SJCRH30 (cell line): ENCODE measurements at regions not wholly inside any gene's neighbourhood (a gene's known extent, or its start where the extent isn't known, plus 50 kb on each side); places are given as distances from the start of the nearest gene placed in this dataset.

Experiments used
- DNase-seq, 2 experiments: peaks; one replicate each; pipeline ENCODE4 v3.0.0-alpha.2; 2015 to 2020
- H3K27ac ChIP-seq: fragments of 250-450 bp; sonication (Bioruptor Pico); 2 replicates; pipeline ENCODE4 v1.5.1; 2020; ENCODE audit warnings: mild to moderate bottlenecking, moderate library complexity
- H3K27me3 ChIP-seq: fragments of 250-450 bp; sonication (Bioruptor Pico); 2 replicates; pipeline ENCODE4 v1.5.1; 2020; ENCODE audit warnings: mild to moderate bottlenecking, moderate library complexity
- H3K36me3 ChIP-seq: fragments of 250-450 bp; sonication (Bioruptor Pico); 2 replicates; pipeline ENCODE4 v1.5.1; 2020; ENCODE audit warnings: mild to moderate bottlenecking, moderate library complexity
- H3K4me1 ChIP-seq: fragments of 250-450 bp; sonication (Bioruptor Pico); 2 replicates; pipeline ENCODE4 v1.5.1; 2020; ENCODE audit warnings: mild to moderate bottlenecking, moderate library complexity
- H3K4me3 ChIP-seq: fragments of 250-450 bp; sonication (Bioruptor Pico); 2 replicates; pipeline ENCODE4 v1.5.1; 2020; ENCODE audit warnings: mild to moderate bottlenecking, moderate library complexity
- H3K9me3 ChIP-seq: fragments of 250-450 bp; sonication (Bioruptor Pico); replicated peaks from 2 replicates; pipeline ENCODE4 v1.5.1; 2020; ENCODE audit warnings: mild to moderate bottlenecking, moderate library complexity

- H3K4me1 ChIP-seq: no peaks in the 10 kb centered on the region
- H3K27me3 ChIP-seq: no peaks in the 10 kb centered on the region
- no peak overlapping the region for H3K4me3 ChIP-seq
- DNase-seq: no peak
- no peaks in the 10 kb centered on the region for H3K36me3 ChIP-seq
- no peak overlapping the region for H3K27ac ChIP-seq
- no peaks in the 10 kb centered on the region for H3K9me3 ChIP-seq
Measured at GRCh38 chr10:130904676-130905075, 406.8 kb downstream of the TCERG1L start.

DNA sequence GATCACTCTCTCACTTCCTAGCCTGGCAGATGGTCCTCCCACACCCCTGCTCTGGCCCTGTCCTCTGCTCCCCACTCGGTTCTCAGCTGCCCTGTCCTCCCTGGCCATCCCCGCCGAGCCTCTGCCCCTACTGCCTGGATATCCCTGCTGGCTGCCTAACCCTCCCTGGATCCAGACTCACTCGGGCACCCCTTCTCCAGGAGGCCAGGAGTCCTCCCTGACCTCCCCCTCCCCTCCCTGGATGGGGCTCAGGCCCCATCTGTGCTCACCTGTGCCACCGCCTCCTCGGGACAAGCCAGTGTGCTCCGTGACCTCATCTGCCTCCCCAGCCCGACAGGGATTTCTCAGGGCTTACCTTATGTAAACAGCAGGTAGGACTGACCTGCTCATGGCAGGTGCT lies 406.1 kb downstream of the TCERG1L start:
- Histone ChIP-seq H3K4me3 (no peak overlapping the region), H3K4me1 (no peaks in the 10 kb centered on the region), H3K27ac (no peak overlapping the region), H3K27me3 (no peaks in the 10 kb centered on the region), H3K9me3 (no peaks in the 10 kb centered on the region), H3K36me3 (no peaks in the 10 kb centered on the region)
- no peak for DNase-seq

DNA sequence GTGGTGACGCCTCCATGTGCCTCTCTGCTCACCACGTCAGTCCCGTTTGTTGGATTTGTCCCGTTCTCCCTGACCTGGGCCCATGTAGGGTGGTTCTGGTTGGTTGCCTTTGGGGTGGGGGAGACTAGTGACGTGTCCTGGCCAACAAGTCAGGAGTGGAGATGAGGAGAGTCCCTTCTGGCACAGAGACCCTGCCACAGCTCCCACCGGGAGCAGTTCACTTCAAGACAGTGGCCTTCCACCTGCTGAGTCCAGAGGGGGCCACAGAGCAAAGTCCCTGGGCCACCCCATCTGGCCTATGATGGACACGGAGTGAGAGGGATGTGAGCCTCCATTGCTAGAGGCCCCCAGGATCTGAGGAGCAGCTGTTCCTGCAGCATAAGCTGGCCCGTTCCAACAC lies 405.6 kb downstream of the TCERG1L start:
- no peak overlapping the region for H3K4me3 ChIP-seq
- no peak for DNase-seq
- H3K9me3 ChIP-seq: no peaks in the 10 kb centered on the region

DNA sequence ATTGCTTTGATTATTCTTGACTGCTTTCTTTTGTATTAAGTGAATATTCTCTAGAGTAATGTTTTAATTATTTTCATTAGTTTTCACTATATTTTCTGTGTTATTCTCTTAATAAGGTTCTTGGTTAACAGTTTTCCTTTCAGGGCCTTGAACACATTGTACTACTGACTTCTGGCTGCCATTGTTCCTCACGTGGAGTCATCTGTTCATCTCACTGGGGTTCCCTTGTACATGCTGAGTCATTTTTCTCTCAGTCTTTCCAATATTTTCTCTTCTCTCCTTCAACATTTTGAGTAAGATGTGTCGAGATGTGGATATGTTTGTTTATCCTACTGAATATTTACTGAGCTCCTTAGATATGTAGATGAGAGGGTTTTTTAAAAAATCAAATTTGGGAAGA lies 400.7 kb downstream of the TCERG1L start:
- Histone ChIP-seq H3K27me3 (no peaks in the 10 kb centered on the region), H3K9me3 (no peaks in the 10 kb centered on the region), H3K36me3 (no peaks in the 10 kb centered on the region), H3K27ac (no peak overlapping the region), H3K4me1 (no peaks in the 10 kb centered on the region), H3K4me3 (no peak overlapping the region)
- no peak for DNase-seq

More for the DNA sequence above, 405.6 kb downstream of the TCERG1L start:
- Histone ChIP-seq H3K27ac (no peak overlapping the region), H3K4me1 (no peaks in the 10 kb centered on the region), H3K27me3 (no peaks in the 10 kb centered on the region), H3K36me3 (no peaks in the 10 kb centered on the region)

GRCh38 chr10:130913844-130914243 lies 397.7 kb downstream of the TCERG1L start:
- Histone ChIP-seq H3K27ac (no peak overlapping the region), H3K9me3 (no peaks in the 10 kb centered on the region), H3K36me3 (no peaks in the 10 kb centered on the region), H3K4me3 (no peak overlapping the region), H3K4me1 (no peaks in the 10 kb centered on the region), H3K27me3 (no peaks in the 10 kb centered on the region)
- DNase-seq: no peak

- H3K27ac ChIP-seq: no peak overlapping the region
- DNase-seq: no peak
- H3K27me3 ChIP-seq: no peaks in the 10 kb centered on the region
- H3K36me3 ChIP-seq: no peaks in the 10 kb centered on the region
- no peak overlapping the region for H3K4me3 ChIP-seq
- H3K4me1 ChIP-seq: no peaks in the 10 kb centered on the region
- H3K9me3 ChIP-seq: no peaks in the 10 kb centered on the region
Measured at GRCh38 chr10:130914367-130914766, 397.2 kb downstream of the TCERG1L start.

GRCh38 chr10:130915065-130915464 lies 396.5 kb downstream of the TCERG1L start:
- no peak overlapping the region for H3K27ac ChIP-seq
- H3K36me3 ChIP-seq: no peaks in the 10 kb centered on the region
- H3K27me3 ChIP-seq: no peaks in the 10 kb centered on the region
- H3K9me3 ChIP-seq: no peaks in the 10 kb centered on the region
- no peak for DNase-seq
- no peak overlapping the region for H3K4me3 ChIP-seq
- H3K4me1 ChIP-seq: no peaks in the 10 kb centered on the region

- no peak for DNase-seq
- H3K27ac ChIP-seq: no peak overlapping the region
- no peaks in the 10 kb centered on the region for H3K36me3 ChIP-seq
- H3K27me3 ChIP-seq: no peaks in the 10 kb centered on the region
- no peaks in the 10 kb centered on the region for H3K4me1 ChIP-seq
- H3K4me3 ChIP-seq: no peak overlapping the region
- no peaks in the 10 kb centered on the region for H3K9me3 ChIP-seq
Measured at GRCh38 chr10:130921461-130921860, 390.1 kb downstream of the TCERG1L start.

DNA sequence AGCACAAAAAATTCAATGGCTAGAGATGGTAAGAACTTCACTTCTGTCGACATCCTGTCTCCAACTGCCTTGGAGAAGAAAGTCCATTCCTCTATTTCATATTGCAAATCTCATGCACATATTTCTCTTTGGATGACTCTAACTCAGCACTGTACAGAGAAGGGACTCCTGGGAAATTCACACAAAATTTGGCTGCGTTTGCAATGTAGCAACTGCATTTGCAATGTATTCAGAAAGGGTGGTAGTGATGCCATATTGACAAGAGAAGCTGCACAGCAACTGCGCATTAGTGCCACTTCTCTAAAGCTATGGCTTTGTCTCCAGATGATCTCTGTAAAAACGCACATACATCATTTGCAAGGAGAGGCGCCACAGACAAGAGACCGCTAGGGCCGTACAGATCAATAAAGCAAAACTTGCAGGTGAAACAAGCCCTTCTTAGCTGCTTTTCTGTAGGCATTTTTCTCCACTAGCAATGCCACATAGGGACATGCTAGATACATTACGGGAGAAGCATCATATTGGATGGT lies 389.5 kb downstream of the TCERG1L start:
- Histone ChIP-seq H3K4me1 (no peaks in the 10 kb centered on the region), H3K27me3 (no peaks in the 10 kb centered on the region), H3K36me3 (no peaks in the 10 kb centered on the region), H3K4me3 (no peak overlapping the region), H3K27ac (no peak overlapping the region), H3K9me3 (no peaks in the 10 kb centered on the region)
- no peak for DNase-seq

GRCh38 chr10:130923596-130923995 lies 387.9 kb downstream of the TCERG1L start:
- no peaks in the 10 kb centered on the region for H3K9me3 ChIP-seq

DNA sequence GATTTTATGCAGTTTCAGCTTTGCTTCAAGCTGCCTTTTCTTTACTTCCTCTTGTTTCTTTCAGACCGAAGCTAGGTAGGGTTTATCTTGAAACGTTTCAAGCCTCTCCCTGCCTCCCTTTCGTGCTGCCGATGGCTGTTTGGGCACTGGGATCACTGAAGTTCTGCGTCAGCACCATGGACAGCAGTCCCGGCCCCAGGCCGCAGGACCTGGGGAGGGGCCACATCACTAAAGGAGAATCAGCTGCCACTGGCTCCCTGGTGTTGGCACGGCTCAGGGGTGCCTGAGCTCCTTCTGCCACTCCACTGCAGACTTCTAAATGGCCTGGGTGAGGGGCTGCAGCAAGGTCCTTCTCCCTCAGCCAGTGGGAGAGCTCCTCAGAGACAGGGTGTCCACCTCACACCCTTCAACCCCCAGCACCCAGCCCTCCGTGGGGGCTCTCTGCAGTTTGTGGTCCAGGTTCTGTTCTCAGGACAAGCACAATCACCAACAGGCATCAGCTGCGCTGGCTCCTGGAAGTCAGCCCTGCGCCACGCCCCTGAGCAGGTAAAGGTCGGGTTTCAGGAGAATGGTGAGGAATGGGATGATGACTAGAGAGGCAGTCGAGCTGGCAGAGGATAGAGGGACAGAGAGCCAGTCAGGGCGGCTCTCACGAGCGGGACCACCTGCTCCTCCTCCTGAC lies 387.2 kb downstream of the TCERG1L start:
- no peaks in the 10 kb centered on the region for H3K36me3 ChIP-seq
- no peaks in the 10 kb centered on the region for H3K27me3 ChIP-seq
- H3K9me3 ChIP-seq: no peaks in the 10 kb centered on the region
- no peak overlapping the region for H3K27ac ChIP-seq
- DNase-seq: peak; percentile 3 to 28
- no peak overlapping the region for H3K4me3 ChIP-seq
- no peaks in the 10 kb centered on the region for H3K4me1 ChIP-seq

More at GRCh38 chr10:130923596-130923995, 387.9 kb downstream of the TCERG1L start:
- H3K36me3 ChIP-seq: no peaks in the 10 kb centered on the region
- DNase-seq: no peak
- no peaks in the 10 kb centered on the region for H3K27me3 ChIP-seq
- H3K27ac ChIP-seq: no peak overlapping the region
- H3K4me3 ChIP-seq: no peak overlapping the region
- H3K4me1 ChIP-seq: no peaks in the 10 kb centered on the region

GRCh38 chr10:130926442-130926841 lies 385.1 kb downstream of the TCERG1L start:
- Histone ChIP-seq H3K4me3 (no peak overlapping the region), H3K4me1 (no peaks in the 10 kb centered on the region), H3K36me3 (no peaks in the 10 kb centered on the region), H3K27me3 (no peaks in the 10 kb centered on the region), H3K27ac (no peak overlapping the region), H3K9me3 (no peaks in the 10 kb centered on the region)
- DNase-seq: no peak

GRCh38 chr10:130927157-130927556 lies 384.4 kb downstream of the TCERG1L start:
- no peak for DNase-seq
- no peaks in the 10 kb centered on the region for H3K36me3 ChIP-seq
- no peaks in the 10 kb centered on the region for H3K4me1 ChIP-seq
- no peaks in the 10 kb centered on the region for H3K27me3 ChIP-seq
- no peaks in the 10 kb centered on the region for H3K9me3 ChIP-seq
- H3K27ac ChIP-seq: no peak overlapping the region
- H3K4me3 ChIP-seq: no peak overlapping the region

DNA sequence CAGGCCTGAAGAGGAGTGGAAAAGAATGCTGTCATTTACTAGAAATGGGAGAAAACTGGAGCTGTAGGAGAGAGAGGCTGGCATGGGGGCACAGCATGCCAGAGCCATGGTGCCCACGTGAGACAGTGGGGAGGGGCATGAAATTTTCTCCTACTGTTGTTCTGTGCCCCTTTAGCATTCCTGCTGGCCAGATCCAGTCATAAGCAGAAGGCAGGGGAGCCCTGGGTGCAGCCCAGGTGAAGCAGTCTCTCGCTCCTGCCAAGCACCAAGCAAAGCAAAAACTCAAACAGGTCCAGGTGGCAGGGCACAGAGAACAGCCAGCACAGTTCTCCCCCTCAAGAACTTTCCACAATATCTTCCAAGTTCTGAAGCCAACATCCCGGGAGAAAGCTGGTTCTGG lies 383.2 kb downstream of the TCERG1L start:
- H3K9me3 ChIP-seq: no peaks in the 10 kb centered on the region
- H3K27ac ChIP-seq: no peak overlapping the region
- no peaks in the 10 kb centered on the region for H3K27me3 ChIP-seq
- H3K36me3 ChIP-seq: no peaks in the 10 kb centered on the region
- no peak for DNase-seq
- no peaks in the 10 kb centered on the region for H3K4me1 ChIP-seq
- no peak overlapping the region for H3K4me3 ChIP-seq

DNA sequence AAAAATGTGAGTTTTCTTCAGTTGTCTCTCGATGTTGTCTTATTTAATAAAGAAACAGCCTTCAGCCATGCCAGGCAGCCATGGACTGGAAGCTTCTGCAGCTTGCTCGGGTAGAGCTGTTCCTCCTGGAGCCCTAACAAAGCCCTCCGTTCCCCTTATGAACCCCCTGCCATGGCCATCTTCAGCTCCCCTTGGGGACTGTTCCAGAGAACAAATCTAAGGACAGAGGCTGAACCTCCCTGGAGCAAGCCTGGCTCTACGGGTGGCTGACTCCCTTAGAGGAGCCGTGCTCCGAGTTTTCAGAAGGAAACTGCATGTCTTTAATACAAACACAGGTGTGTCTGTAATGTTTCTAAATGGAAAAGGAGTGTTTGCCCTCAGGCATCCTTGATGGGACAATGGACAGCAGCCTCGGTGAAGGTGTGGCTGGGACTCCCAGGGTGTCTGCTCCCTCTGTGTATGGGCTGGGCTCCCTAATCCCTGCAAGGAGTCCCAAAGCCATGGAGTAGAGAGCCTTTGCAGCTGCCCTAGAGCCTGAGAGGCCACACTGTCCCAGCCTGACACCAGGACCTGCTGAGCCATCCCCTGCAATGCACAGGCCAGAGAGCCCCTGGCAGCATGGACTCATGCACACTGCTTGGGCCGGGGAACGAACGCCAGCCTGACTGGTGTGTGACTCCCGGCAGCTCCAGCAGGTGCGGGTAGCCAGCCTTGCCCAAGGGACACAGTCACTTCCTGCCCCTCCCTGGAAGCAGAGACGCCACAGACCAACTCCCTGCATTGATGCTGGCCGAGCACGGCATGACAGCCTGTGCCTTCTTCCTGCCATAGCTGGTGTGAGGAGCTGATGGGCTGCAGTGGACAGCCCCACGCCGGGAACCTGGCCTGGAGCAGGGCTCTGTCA lies 381.8 kb downstream of the TCERG1L start:
- no peaks in the 10 kb centered on the region for H3K9me3 ChIP-seq
- H3K4me3 ChIP-seq: no peak overlapping the region
- no peaks in the 10 kb centered on the region for H3K36me3 ChIP-seq
- DNase-seq: no peak
- H3K4me1 ChIP-seq: no peaks in the 10 kb centered on the region
- H3K27me3 ChIP-seq: no peaks in the 10 kb centered on the region
- no peak overlapping the region for H3K27ac ChIP-seq
